Amygdala (tissue), 56 donors: ENCODE measurements at regions not wholly inside any gene's neighbourhood (a gene's known extent, or its start where the extent isn't known, plus 50 kb on each side); places are given as distances from the start of the nearest gene placed in this dataset.

Experiments used
- DNase-seq, 56 donors: peaks; one replicate each; lab custom pipeline; 2025; lab: John Stamatoyannopoulos, UW

- no peak for DNase-seq
Measured at GRCh38 chr13:40230833-40231266, 435.6 kb downstream of the FOXO1 start.

- DNase-seq = no peak
Measured at GRCh38 chr13:40231311-40231710, 435.1 kb downstream of the FOXO1 start.

DNA sequence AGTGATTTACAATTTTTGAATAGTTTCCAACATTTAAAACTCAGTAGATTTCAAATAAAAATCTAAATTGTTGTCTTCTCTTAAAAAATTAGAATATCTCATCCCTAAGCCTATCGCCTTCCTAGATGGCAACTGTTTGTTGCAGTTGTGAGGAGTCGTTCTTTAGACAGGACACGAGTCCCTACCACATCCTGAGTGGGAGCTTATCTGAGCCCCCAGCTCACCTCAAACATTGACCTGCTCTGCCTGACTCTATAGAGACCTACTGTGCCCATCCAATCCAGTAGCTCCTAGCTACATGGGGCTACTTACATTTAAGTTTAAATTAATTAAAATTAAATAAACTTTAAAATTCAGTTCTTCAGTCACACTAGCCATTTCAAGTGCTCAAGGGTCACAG lies 434.7 kb downstream of the FOXO1 start:
- DNase-seq = no peak

GRCh38 chr13:40232311-40233040 lies 434.0 kb downstream of the FOXO1 start:
- DNase-seq = no peak

DNA sequence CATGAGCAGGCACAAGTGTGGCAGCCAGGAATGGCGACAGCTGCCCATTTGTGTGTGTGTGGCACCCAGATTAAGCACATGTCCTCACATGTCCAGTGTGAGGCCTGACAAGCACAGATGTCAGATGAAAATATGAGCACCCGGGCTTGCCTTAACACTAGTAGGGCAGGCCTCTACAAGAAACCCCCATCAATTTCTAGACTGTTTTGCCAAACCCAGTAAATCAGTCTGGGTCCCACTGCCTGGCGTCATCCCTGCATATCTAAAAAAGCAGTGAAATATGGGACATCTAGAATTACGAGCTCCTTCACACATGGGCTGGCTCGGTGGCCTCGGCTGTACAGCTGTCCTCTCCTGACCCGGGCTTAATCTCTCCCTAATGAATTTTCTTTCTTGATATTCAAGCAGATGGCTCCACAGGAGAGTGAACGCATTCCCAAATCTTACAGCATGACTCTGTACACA lies 432.7 kb downstream of the FOXO1 start:
- no peak for DNase-seq

- no peak for DNase-seq
Measured at GRCh38 chr13:40235160-40235796, 431.2 kb downstream of the FOXO1 start.

DNA sequence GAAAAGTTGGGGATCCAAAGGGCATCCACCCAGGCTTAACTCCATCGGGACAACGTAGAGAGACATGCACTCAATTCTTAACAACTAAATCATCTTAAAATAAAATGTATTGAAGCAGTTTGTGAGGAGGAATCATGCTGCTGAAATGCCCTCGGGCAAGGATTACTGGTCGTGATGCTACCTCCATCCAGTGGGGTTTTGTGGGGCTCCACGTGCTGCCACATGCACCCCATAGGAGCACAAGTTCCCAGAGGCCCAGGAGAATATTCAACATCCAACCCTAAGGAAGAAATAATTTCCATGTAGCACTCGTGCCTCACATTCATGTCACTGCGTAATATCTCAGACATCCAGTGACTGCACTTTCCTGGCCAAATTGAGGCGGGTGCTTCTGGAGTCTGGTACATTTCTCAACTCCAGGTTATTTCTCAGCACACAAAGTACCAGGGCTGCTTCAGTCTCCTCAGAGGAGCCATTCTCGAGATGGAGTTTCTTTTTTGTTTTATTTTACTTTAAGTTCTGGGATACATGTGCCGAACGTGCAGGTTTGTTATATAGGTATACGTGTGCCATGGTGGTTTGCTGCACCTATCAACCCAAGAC lies 429.8 kb downstream of the FOXO1 start:
- no peak for DNase-seq

- no peak for DNase-seq
Measured at GRCh38 chr13:40238761-40239160, 427.7 kb downstream of the FOXO1 start.

DNA sequence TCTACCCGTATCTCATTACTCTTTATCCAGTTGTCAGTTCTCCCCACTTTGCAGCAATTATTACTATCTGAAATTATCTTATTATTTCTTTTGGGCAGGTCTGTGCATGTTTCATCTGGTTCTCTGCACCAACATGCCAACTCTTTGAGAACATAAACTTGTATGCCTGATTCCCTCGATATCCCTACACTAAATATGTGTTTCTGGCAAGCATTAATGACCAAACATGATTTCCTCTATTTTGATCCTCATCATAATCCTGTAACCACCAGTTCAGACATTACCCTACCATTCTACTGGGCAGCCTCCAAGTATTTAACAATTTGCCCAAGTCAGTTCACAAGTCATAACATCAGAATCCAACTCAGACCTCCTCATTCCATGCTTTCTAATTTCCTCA lies 426.1 kb downstream of the FOXO1 start:
- DNase-seq = no peak

DNA sequence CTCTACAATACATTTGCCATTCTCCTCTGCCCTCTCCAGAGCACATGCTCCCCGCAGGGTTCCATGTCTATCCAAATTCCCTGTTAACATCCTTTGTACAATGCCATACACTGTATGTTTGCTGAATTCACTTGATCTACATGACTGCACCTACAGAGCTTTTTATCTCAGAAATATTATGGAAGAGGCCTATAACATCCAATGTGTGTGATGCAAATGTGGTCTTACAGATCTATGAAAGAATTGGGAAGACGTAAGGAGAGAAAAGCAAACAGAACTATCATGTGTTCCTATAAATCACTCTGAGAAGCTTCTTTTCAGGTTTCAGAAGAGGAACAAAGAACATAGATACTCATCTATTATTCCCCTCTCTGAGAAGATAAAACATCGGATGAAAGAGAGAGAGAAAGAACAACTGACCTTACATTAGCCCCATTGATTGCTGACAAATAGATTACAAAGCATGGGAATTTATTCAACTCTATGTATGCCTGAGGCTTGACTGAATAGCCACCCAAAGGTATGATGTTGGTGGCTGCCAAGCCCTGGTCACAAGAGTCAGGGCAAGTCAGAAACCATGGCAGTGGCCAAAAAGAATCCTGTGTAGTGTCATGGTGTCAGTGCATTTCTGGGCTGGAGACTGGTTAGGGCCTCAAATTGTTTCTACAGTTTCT lies 425.2 kb downstream of the FOXO1 start:
- no peak for DNase-seq

- no peak for DNase-seq
Measured at GRCh38 chr13:40243047-40243446, 423.4 kb downstream of the FOXO1 start.

DNA sequence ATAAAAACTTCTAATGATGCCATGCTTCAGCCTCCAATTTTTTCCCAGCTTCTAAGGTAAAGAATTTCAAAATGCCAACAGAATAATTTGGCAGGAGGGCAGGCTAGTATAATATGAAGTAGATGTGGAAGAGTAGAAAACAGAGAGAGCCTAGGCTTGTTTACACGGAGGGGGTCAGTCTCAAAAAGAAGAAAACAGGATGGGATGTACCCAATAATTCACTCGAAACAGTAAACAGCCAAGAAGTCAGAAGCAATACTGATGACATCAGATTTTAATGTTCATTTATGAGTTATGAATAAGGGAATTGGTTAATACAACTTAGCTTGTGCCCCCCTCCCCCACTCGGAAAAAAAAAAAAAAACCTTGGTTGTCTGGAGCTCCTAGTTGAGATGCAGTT lies 422.5 kb downstream of the FOXO1 start:
- DNase-seq = no peak

GRCh38 chr13:40245567-40245966 lies 420.9 kb downstream of the FOXO1 start:
- DNase-seq = no peak

DNA sequence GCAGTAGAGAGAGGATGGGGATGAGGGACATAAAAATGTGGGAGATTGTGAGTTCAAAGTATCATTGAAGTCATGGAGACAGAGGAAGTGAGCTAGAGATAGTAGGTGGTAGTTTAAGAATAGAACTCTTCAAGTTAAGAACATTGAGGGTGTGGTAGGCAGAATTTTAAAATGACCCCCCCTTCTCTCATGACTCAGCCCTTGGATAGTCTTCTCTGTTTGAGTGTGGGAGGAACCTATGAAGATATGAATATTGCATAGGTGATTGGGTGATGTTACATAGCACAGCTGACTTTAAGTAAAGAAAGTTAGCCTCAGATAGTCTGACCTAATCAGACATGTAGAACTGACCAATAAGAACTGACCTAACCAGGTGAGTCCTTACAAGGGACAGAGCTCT lies 418.6 kb downstream of the FOXO1 start:
- DNase-seq = no peak

DNA sequence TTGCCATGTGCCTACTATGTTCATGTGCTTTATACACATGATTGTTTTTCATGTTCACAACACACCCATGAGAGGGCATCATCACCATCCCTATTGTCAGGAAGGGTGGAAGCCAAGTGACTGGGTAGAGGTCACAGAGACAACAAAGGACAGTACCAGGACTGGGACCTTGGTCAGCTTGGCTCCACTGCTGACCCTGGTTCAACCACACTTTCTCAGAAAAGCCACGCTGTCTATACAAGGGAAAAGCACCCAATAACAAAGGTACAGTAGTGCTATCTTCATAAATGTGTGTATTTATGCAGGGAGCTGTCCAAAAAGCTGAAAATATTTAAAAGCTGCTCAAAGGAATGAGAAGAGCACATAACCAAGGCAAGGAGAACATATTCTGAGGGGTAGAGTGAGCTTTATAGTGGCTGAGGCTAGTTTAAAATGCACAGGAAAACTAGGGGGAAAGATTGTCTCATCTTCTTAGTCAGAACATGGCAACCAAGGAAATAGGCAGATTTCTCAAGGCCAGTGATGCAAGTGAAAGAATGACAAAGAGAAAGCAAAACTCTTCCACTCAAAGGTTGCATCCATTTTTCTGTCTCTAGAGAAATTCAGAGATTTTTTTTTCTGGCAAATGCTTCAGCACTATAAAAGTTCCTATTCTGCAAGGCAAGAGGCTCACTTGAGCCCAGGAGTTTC lies 415.0 kb downstream of the FOXO1 start:
- no peak for DNase-seq

GRCh38 chr13:40252241-40252640 lies 414.2 kb downstream of the FOXO1 start:
- no peak for DNase-seq

GRCh38 chr13:40252676-40253075 lies 413.8 kb downstream of the FOXO1 start:
- DNase-seq = no peak

DNA sequence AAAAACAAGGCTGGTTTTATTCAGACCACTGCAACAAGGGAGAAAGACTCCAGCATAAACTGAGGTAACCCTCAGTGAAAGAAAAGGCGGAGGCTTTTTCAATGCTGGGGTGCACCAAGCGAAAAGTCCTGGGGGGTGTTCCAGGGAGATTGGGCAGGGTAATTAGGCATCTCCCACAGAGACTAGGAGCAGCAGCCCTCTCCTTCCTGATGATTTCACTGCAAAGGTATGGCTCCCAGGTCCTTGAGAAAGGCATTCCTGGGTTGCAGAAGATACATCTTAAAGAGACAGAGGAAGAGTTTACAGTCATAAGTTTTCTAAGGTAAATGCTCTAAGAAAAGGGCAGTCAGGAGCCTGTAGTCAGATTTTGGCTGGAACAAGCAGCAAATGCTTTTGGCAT lies 412.0 kb downstream of the FOXO1 start:
- DNase-seq = no peak

DNA sequence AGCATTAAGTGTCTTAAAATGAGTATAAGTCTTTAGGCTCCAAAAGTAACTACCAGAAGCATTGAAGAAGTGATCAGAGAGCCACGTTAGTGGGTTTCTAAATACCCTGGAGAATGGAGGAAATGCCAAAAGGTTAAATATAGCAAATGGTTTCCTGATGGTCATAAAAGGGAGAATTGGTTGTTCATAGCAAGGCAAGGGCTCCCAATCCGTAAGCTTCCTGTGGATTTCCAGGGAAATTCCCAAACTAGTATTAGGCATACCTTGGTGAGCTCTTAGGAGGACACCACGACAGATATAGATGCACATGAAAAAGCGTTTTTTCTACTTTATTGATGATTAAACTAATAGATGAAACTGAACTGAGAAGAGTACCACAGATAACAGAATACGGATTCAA lies 410.9 kb downstream of the FOXO1 start:
- DNase-seq = no peak

DNA sequence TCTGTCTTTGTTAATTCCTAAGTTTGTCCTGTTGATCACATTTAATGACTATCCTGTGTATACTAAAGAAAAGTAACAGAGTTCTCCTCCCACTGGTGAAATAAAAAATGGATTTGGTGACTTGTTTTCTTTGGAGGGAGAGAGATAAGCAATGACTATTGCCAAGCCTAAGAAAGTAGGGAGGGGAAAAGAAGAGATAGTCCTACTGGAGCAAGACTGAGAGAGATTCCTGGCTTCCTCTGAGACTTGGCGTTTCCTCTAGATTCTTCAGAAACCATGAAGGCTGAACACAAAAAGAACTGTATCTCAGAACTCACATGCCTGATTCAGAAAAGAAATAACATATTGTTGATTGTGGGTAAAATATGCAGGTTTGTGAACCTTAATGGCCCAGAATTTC lies 406.5 kb downstream of the FOXO1 start:
- no peak for DNase-seq

DNA sequence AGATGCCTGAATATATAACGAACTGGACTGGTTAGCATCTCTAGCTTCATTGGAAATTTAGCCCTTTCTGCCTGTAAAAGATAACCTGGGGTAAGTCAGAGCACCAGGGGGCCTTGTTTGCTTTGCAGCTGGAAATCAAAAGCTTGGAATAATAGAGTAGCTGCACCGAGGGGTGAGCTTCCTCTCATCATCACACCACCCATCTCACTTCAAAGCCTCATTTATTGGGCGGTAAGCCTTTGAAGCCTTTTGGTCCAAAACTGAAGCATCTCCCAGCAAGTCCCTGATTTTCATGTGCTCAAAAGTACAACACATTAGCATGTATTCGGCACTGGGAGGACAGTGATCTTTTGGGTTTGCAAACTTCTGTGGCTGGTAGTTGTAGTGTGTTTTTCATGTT lies 405.1 kb downstream of the FOXO1 start:
- DNase-seq = no peak
